Left lung (tissue), 4 donors: ENCODE measurements at regions not wholly inside any gene's neighbourhood (a gene's known extent, or its start where the extent isn't known, plus 50 kb on each side); places are given as distances from the start of the nearest gene placed in this dataset.

Experiments
- ATAC-seq: fragments of 200-7000 bp; cut with Tn5 transposase; one replicate; pipeline ENCODE4 v1.9.1; 2020; ENCODE audit warnings: moderate library complexity
- DNase-seq, 4 donors: peaks; one replicate each; pipeline ENCODE4 v3.0.0-alpha.2; 2013 to 2020
- H3K27ac ChIP-seq, 2 donors: fragments of 200-600 bp; sonication (generic) in 1 of 2; one replicate each; pipeline versions ENCODE4 v1.5.0 to v1.8.0; 2020 to 2021
- H3K27me3 ChIP-seq, 2 donors: fragments of 200-600 bp; sonication (generic) in 1 of 2; one replicate each; pipeline versions ENCODE4 v1.5.0 to v1.8.0; 2020 to 2021
- H3K36me3 ChIP-seq, 2 donors: fragments of 200-600 bp; sonication (generic) in 1 of 2; one replicate each; pipeline versions ENCODE4 v1.5.0 to v1.8.0; 2020 to 2021
- H3K4me1 ChIP-seq, 2 donors: fragments of 200-600 bp; one replicate each; pipeline ENCODE4 v1.8.0; 2021
- H3K4me3 ChIP-seq, 2 donors: fragments of 200-600 bp; sonication (generic) in 1 of 2; one replicate each; pipeline versions ENCODE4 v1.5.0 to v1.8.0; 2020 to 2021; ENCODE audit warnings: mild to moderate bottlenecking in 1 of 2
- H3K9me3 ChIP-seq, 2 donors: fragments of 200-600 bp; sonication (generic) in 1 of 2; one replicate each; pipeline versions ENCODE4 v1.5.0 to v1.8.0; 2020 to 2021
- intact Hi-C, 2 donors: fragments of 100-400 bp; cut with DNase I; formaldehyde crosslinking; loops; one replicate each; pipeline versions ENCODE4 v1.11.2 to v1.14.2; 2022
- TF ChIP-seq, protein P1 (sequence below), 2 donors: fragments of 200-600 bp; sonication (generic) in 1 of 2; IDR thresholded peaks; one replicate each; pipeline versions ENCODE4 v1.5.0 to v1.8.0; 2021; ENCODE audit warnings: antibody characterized with exemption in 2 of 2
- donor health status: DM: no; HTN: yes; CAD: no.
- donor health status: DM: no; HTN: no; CAD: no.

DNA sequence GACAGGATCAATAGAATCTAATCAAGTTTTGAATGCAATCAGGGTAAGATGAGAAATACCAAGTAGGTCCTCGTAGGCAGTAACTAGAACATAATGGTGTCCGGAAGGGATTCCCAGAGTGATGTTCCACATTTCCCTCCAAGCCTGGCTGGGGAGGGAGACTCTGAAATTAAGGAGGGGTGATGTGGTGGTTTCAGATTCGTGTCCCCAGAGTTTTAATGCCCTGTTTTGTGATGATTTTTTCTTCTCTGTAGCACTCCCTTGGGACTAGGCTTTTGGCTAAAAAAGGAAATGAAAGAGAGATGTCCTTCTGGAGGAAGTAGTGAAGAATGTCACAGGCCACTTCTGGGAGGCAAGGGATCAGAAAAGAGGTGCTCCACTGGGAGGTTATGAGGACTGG is 108.3 kb upstream of the CACNA2D3 start:
- intact Hi-C loops: no loop called here
- ATAC-seq (no peak), DNase-seq (no peak)
- H3K4me1 ChIP-seq: no peaks in the 10 kb centered on the region
- H3K36me3 ChIP-seq: no peaks in the 10 kb centered on the region
- H3K27ac ChIP-seq: no peak overlapping the region
- H3K9me3 ChIP-seq: peaks cover 0 to 13% of the 10 kb centered on the region in 2 donors
- no peaks in the 10 kb centered on the region for H3K27me3 ChIP-seq
- TF ChIP-seq, protein P1, sequence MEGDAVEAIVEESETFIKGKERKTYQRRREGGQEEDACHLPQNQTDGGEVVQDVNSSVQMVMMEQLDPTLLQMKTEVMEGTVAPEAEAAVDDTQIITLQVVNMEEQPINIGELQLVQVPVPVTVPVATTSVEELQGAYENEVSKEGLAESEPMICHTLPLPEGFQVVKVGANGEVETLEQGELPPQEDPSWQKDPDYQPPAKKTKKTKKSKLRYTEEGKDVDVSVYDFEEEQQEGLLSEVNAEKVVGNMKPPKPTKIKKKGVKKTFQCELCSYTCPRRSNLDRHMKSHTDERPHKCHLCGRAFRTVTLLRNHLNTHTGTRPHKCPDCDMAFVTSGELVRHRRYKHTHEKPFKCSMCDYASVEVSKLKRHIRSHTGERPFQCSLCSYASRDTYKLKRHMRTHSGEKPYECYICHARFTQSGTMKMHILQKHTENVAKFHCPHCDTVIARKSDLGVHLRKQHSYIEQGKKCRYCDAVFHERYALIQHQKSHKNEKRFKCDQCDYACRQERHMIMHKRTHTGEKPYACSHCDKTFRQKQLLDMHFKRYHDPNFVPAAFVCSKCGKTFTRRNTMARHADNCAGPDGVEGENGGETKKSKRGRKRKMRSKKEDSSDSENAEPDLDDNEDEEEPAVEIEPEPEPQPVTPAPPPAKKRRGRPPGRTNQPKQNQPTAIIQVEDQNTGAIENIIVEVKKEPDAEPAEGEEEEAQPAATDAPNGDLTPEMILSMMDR (IDR thresholded peaks at IDR 0.05): no peak
- H3K4me3 ChIP-seq: no peak overlapping the region

DNA sequence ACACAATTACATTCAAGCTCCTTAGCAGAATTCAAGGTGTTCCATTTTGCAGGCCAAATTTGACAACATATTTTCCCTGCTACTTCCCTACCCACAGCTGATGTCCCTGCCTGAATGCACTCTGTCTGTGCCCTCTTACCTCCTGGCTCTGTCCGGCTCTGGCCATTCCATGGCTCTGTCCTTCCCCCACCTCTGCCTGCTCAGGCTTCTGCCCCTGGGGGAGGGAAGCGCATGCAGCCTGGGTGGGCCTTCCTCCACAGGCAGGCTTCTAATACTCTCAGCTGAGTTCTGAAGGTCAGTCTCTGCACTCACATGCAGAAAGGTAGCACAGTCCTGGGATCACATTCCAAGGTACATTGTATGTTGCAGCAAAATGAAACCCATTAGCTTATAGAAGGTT is 113.6 kb upstream of the CACNA2D3 start:
- TF ChIP-seq, protein P1 (IDR thresholded peaks at IDR 0.05): no peak
- Histone ChIP-seq H3K27ac (no peak overlapping the region), H3K27me3 (no peaks in the 10 kb centered on the region), H3K9me3 (no peaks in the 10 kb centered on the region), H3K36me3 (no peaks in the 10 kb centered on the region), H3K4me1 (no peaks in the 10 kb centered on the region), H3K4me3 (no peak overlapping the region)
- intact Hi-C loops: no loop called here
- ATAC-seq: no peak
- no peak for DNase-seq

DNA sequence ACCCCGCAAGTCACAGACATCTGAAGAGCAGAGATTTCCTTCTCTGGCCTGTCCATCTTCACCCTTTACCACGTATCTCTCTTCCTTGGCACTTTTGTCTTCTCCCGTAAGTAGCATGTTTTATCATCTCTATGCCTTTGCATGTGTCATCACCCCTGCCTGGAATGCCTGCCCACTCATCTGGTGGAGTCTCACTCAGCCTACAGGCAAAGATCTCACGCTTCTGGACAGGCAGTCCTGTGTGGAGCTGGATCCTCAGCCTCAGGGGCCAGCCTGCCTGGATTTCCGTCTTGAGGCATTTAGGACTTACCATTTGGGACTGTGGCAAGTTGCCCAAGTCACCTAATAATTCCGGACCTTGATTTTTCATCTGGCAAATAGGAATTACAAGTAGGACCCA is 114.3 kb upstream of the CACNA2D3 start:
- DNase-seq: no peak
- H3K36me3 ChIP-seq: no peaks in the 10 kb centered on the region
- H3K4me3 ChIP-seq: no peak overlapping the region
- H3K4me1 ChIP-seq: no peaks in the 10 kb centered on the region
- intact Hi-C loops: no loop called here
- ATAC-seq: no peak
- TF ChIP-seq, protein P1 (IDR thresholded peaks at IDR 0.05): no peak
- H3K27ac ChIP-seq: no peak overlapping the region
- no peaks in the 10 kb centered on the region for H3K27me3 ChIP-seq
- no peaks in the 10 kb centered on the region for H3K9me3 ChIP-seq

DNA sequence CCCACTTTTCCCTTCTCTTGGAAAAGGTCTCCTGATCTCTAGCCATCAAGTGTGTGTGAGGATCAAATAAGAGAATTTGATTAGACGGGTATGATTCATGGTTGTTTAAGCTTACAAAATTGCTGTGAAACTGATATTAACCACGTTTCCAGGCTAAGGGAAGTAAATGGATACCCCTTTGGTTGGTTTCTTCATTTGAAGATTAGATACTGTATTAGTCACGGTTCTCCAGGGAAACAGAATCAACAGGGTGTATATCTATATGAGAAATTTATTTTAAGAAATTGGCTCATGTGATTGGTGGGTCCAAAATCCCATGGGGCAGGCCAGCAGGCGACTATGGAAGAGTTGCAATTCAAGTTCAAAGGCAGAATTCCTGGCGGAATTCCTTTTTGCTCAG is 112.7 kb upstream of the SELENOK start:
- H3K27ac ChIP-seq: no peak overlapping the region

DNA sequence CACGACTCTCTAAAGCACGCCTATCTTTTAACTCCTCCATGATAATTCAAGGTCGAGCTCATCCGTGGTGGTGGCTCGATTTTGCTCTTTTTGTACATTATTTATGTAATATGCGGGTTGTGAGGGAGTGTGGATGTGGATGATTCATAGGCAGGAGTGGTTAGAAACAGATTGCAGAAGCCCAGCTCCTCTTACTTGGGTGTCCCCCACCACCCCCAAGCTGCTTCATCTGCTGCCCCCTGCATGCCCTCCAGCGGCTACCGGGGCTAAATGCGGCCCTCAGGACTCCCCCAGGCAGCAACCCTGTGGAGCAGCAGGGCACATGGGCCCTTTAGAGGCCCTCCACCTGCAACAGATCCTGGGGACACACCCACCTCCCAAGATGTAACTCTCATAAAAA is 111.5 kb upstream of the SELENOK start:
- DNase-seq (no peak), ATAC-seq (no peak)
- no peaks in the 10 kb centered on the region for H3K36me3 ChIP-seq
- H3K4me1 ChIP-seq: no peaks in the 10 kb centered on the region
- no peaks in the 10 kb centered on the region for H3K27me3 ChIP-seq
- H3K9me3 ChIP-seq: no peaks in the 10 kb centered on the region
- TF ChIP-seq, protein P1 (IDR thresholded peaks at IDR 0.05): no peak
- H3K27ac ChIP-seq: no peak overlapping the region
- intact Hi-C loops: no loop called here
- H3K4me3 ChIP-seq: no peak overlapping the region

More for the DNA sequence above, 112.7 kb upstream of the SELENOK start:
- Histone ChIP-seq H3K27me3 (no peaks in the 10 kb centered on the region), H3K4me1 (no peaks in the 10 kb centered on the region), H3K4me3 (no peak overlapping the region), H3K9me3 (no peaks in the 10 kb centered on the region), H3K36me3 (no peaks in the 10 kb centered on the region)
- no peak for ATAC-seq
- DNase-seq: no peak
- intact Hi-C loops: no loop called here
- TF ChIP-seq, protein P1 (IDR thresholded peaks at IDR 0.05): no peak
